ENCODE measurements at regions not wholly inside any gene's neighbourhood (a gene's known extent, or its start where the extent isn't known, plus 50 kb on each side); places are given as distances from the start of the nearest gene placed in this dataset.

DNA sequence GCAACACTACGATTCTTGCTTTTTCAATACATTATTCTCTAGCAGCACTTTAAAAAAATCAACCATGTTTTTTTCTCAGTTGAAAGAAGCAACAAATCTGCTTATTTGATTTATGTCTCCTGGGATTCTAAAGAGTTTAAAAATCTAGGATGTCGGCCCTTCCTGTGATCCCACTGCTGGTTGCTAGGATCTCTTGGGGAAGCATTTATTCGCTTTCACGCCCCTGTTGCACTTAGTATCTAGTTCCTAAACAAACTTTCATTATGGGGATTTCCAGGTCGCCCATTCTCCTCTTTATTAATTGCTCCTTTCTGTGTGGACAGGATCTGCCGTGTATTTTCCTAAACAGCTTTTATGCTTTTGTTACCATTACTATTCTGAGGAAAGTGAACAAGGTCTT, 313.5 kb downstream of the AGTPBP1 start:
- no peak for DNase-seq (ENCODE audit: low spot score)

DNA sequence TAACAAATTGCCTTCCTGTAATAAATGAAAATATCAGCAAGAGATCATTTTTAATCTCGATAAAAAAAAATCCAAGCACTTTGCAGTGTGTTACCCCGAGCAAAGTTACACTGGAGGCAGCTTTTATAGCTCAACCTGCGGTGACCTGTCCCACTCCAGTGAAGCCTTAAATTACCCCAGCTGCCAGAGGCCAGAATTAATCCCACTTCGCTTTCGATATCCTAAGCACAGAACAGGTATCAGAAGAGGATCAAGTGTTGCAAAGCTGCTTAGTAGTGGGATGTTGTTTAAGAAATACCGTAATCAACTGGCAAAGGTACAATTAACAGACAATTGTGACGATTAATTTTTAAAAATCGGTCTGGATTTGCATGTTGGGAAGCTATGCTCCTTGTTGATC, 314.0 kb downstream of the AGTPBP1 start:
- no peak for DNase-seq (ENCODE audit: low spot score)

DNA sequence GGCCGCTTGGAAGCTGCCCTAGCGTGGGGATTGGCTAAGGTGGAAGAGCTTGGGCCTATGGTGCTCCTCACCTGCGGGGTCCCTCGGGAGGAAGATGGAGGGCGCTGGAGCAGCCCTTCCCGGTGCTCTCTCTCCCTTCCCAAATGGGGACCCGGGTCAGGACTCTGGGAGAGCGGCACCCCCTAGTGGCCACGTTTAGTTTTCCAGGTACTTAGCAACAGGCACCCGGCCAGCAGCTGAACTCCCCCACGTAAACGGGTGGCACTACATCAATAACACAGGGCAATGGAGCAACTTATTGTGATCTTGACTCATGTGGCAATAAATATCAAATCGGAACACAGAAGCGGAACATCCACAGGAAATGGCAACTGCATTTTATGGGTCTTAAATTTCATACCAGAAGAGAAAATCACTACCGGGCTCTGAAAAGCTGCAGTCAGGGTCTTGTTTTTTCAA, 316.6 kb downstream of the AGTPBP1 start:
- peak; percentile 69 for DNase-seq (ENCODE audit: low spot score)

DNA sequence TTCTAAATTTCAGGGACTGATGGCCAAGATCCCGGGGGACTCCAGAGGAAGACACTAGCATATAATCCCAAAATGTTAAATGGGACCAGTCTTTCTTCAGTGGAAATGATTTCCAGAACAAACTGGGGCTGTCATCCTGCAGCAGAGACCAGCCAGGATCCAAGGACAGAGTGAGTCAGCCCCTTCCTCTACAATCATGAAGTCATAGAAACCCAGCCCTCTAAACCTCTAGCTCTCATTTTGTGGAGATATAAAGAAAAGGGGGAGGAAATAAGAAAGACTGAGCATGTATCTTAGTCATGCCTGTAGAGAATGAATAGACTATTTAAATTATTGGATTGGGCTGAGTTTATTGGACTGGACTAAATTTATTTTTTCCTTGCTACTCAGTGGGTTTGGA, 318.3 kb downstream of the AGTPBP1 start:
- DNase-seq (ENCODE audit: low spot score): no peak

DNA sequence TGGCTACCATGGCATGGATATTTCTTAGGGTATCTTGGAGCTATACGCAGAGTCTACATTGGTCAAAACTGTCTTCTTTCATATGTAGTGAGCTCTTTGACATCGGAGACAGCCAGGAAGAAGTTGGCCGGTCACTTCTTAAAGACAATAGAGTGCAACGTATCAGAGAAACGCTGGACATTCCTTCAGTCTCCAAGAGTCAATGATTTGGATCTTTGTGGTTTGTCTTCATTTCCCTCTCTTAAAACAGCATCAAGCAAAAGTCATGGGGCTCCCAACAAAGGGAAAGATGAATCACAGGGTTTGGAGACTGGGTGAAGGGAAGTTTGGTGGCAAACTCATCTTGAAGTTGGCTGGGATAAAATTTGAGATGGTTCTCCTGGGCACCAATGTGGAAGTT, 320.1 kb downstream of the AGTPBP1 start:
- no peak for DNase-seq (ENCODE audit: low spot score)

DNA sequence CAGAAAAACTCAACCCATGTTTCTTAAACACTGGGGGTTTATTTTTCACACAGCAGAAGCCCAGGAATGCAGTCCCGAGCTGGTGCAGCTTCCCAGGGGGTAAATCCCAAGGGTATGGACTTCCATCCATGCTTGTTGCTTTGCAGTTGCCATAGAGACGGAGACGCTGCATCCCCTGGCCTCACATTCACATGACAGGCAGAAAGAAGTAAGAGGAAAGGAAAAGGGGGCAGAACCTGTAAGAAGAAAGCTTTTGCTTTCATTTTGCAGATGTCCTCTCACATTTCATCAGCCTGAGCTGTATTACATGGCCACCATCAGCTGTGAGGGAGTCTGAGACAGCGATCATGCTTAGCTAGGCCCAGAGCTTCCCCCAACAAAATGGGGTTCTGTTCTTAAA, 321.0 kb downstream of the AGTPBP1 start:
- no peak for DNase-seq (ENCODE audit: low spot score)

DNA sequence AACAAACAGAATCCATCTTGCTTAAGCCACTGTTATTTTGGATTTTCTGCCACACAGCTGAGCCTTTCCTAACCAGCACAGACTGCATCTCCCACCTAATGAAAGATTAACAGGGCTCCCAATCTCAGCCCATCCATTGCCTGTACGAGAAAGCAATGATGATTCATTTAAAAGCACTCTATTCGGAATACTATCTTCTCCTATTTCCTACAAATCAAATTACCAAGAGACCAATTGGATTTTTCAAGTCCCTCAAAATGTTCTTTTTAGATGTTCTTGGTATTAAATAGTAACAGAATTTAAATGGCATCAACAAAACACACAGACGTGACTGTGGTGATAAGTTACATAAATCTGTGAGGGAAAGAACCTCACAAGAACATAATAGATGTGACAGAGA, 324.1 kb downstream of the AGTPBP1 start:
- no peak for DNase-seq (ENCODE audit: low spot score)

DNA sequence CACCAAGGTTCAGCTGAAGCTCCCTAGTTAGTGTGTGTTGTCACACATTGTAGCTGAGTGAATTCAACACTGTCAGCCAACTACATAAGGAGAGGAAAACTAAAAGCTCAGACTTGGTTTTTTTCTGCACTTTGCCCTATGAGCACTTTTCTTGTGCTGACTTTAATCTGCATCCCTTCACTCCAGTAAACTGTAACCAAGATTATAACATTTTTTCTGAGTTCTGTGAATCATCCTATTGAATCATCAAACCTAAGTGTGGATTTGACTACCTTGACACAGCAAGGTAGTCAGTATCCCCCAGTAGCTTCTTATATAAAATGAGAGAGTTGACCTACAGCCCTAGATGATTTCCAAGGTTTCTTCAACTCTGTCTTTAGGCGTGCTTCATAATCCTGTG, 325.0 kb downstream of the AGTPBP1 start:
- DNase-seq (ENCODE audit: low spot score): no peak

DNA sequence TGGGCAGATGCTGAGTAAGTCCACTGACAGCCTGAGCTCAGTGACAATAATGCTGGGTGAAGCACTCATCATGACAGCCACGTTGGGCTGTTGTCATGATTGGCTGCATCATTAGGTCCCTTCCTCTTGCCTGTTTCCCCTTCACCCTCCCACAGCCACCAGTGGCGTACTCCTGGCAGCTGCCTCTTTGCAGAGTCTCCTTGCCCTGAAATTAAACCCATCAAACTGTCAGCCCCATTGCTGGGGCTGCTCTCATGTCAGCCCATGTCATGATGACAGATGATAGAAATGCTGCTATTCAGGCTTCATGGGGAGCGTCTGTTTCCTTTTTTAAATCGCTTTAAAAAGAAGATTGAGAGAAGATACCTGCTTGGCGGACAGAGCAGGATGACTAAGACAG, 327.4 kb downstream of the AGTPBP1 start:
- no peak for DNase-seq (ENCODE audit: low spot score)

DNA sequence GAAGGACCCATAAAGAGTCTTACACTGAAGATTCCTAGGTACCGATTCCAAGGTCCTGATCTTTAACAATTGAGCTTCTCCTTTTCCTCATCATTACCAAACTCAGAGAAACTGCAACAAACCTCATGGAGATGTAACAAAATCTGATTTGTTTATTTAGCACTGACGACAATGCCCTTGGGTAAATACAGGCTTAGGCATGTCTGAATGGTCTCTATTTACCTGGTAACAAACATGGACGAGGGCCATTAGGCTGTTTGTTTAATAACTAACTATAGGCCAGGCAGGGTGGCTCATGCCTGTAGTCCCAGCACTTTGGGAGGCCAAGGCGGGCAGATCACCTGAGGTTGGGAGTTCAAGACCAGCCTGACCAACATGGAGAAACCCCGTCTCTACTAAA, 333.3 kb downstream of the AGTPBP1 start:
- no peak for DNase-seq (ENCODE audit: low spot score)

DNA sequence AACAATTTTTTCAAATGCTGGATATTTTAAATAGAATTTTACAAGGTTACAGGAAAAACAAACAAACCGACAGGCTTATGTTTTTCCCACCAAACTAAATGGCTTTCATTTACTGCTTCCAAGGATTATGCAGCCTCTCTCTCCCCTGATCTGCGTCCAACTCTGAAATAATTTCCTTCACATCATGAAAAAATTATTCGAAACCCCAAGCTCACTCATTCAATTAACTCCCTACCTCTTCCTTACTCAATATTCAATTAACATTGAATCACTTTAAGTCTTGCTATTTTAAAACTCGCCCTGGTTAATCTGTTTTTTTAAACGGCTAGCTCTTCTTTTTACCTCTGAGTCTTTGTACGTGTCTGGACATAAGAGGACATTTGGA, 336.2 kb downstream of the AGTPBP1 start:
- no peak for DNase-seq (ENCODE audit: low spot score)

DNA sequence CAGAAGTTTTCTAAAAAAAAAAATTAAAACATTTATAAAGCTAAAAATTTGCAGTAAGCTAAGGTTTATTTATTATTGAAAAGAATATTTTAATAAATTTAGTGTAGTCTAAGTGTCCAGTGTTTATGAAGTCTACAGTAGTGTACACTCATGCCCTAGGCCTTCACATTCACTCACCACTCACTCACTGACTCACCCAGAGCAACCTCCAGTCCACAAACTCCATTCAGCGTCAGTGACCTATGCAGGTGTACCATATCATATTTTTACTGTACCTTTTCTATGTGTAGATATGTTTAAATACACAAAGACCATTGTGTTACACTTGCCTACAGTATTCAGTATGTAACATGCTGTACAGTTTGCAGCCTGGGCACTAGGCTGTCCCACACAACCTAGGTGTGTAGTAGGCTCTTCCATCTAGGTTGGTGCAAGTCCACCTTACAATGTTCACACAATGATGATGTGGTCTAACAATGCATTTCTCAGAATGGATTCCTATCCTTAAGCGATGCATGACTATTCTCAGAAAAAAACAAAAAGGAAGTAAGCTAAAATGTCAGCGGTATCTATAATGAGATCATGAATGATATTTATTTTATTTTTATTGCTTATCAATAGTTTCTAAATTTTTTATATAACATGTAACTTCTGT, 336.7 kb downstream of the AGTPBP1 start:
- no peak for DNase-seq (ENCODE audit: low spot score)

DNA sequence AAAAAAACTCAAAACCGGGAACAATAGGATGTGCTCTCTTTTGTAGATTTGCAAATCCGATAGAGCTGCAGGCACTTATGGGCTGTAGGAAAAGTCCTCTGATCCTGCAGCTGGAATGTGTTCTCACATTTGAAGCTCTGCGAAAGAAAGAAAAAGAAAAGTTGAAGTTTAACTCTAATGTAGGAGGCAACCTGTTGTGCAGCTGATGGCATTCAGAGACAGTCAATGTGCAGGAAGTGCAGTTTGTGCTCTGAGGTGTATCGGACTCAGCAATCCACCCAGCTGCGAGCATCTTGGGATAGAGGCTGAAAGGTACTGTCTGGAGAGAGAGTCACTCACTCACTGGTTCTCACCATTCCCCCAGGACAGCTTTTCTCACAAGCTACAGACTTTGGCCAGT, 339.2 kb downstream of the AGTPBP1 start:
- DNase-seq (ENCODE audit: low spot score): no peak

DNA sequence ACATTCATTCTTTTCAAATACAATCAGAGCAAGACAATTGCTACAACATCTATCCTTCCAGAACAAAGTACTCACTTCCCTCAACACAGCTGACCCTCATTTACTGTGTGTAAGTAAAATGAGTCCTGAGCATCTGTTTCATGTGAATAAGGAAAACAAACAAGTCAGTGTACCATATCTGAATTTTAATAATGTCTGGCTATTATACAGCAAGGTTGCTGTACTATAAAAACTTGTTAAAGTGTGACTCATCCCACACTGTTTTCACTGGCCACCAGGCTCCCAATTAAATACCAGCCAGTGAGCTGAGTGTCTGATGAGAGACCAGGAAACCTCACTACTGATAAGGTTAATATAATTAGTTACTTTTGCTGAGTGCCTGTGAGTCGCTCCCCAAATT, 339.8 kb downstream of the AGTPBP1 start:
- DNase-seq (ENCODE audit: low spot score): no peak

DNA sequence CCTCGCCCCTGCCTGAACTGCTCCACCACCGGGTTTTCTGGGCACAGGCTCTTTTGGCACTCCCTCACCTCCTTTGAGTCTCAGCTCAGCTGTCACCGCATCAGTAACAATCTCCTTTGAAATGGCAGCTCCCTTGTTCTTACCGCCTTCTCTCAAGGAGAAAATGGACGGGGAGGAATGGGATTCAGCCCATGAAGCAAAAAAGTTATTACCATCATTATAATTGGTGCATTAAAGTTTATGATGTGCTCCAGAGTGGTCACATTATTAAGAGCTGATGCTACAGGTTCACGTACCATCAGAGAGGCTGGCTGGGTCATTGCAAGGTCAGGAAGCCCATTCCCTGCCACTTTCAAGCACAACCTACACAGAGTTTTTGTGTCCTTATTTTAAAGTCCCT, 344.7 kb downstream of the AGTPBP1 start:
- no peak for DNase-seq (ENCODE audit: low spot score)

DNA sequence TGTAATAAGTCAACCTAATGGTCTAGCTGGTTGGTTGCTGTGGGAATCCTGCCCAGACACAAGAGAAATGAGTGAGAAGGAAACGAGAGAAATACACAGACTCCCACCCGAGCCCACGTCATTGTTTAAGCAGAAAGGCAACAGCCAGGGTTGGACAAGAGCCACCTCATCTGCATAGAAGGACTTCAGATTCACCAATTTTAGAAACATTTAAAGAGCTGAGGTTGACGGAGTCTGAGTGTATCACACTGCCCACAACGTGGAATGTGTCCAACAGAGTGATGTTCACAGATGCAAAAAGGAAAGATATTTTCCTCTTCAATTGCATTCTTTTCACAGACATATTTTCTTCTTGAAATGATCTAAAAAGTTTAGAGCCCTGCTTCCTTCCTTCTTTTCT, 349.5 kb downstream of the AGTPBP1 start:
- DNase-seq (ENCODE audit: low spot score): no peak

DNA sequence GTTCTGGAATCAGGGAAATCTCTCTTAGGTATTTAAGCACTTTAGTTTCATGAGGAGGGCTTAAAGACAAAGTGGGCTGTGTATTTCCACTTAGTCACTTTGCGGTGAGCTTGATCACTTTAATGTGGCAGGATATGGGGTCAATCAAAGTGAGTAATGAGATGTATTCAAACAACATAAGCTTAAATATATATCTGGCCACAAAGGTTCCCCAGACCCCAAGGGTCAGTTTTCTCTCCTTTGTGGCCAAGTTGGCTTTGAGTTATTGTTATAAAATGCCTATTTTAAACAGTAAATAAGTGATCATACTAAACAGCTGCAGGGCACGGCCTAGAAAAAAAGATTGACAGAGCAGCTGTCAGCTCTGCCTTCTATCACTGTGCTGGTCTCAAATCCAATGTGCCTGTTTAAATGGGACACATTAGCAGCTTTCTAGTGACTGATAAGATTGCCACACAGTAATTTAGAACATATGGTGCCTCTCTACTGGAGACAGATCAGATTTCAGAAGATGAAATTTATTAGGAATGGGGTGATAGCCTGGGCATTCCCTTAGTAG, 363.9 kb downstream of the AGTPBP1 start:
- DNase-seq (ENCODE audit: low spot score): no peak

DNA sequence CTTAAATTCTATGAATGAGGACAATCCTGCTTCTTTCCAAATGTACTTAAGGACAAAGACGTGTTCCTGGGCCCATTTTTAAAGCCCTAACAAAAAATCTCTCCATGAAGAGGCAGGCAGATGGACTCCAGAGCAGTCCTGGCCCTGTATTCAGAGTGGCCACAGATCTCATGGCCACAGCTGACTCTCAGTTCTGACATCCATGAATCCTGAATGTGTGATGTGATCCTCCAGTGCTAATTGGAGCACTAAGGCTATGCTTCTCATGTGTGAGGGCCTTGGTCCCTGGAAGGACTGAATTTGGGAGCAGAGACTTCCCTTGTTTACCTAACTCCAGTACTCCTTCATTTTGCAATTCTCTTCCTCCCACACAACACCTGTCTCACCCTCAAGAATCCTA, 373.0 kb downstream of the AGTPBP1 start:
- DNase-seq (ENCODE audit: low spot score): no peak

DNA sequence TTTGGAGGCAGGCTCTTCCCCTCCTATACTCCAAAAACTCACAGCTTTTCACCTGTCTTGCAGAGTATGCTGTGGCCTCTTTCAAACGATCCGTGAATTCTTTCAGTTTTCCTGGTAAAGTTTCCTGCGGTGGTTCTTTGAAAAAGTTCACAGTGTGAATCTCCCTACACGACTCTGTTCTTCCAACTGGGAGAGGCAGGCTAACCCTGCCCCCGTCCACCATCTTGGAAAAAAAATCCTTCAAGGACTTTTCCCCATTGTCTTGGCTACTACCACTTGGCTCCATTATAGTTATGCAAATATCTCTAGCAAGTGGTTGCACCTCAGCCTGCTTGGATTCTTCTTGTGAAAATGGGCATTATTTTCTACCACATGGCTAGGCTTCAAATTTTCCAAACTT, 382.6 kb downstream of the AGTPBP1 start:
- no peak for DNase-seq (ENCODE audit: low spot score)

DNA sequence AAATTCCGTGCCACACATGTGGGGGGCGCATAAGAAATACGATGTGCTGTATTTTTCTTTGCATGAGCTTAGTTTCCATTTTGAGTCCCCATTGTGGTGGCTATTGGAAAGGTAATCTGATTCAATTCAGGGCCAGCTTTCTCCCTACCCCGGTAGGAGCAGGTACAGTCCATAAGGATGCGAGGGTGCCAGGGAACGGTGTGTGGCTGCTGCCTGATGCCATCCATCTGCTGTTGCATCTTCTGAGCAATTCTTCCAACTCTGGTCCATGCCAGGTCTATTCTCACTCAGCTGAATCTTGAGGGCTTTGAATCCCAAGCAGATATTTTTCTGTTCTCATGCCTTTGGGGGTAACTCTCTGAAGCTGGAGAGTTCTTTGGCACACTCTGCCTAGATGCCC, 392.7 kb downstream of the AGTPBP1 start:
- DNase-seq (ENCODE audit: low spot score): no peak

DNA sequence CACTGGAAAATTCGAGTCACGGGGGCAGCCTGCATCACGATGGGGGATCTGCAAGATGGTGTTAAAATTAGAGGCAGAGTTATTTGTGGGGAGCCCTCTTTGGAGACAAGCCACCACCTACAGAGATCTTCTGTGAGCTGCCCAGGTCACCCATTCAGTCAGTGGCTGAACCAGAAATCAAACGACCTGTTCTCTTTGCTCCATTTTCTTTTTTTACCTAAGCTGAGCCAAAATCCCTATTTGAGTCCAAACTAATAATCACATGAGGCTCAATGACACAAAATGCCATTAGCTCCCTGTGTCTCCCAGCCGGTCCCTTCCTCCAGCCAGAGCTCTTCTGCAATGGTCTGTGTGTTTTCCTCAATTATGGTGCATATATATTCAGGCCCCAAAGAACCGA, 394.2 kb downstream of the AGTPBP1 start:
- no peak for DNase-seq (ENCODE audit: low spot score)

DNA sequence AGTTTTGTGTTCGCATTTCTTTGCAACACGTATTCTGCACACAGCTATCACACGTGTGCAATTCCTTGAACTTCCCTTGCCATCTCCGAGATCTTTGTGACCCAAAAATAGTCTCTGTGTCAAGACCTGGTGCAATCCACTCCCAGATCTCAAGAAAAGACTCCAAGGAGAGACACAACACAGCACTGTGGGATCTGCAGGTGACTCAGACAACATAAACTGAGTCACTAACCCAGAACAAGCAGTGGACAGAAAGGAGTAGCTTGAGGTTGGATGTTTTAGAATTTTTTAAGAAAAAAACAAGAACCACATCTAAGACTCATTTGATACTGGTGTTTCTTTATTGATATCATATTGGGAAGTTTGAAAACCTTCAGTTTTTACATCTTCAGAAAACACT, 396.9 kb downstream of the AGTPBP1 start:
- DNase-seq (ENCODE audit: low spot score): no peak

DNA sequence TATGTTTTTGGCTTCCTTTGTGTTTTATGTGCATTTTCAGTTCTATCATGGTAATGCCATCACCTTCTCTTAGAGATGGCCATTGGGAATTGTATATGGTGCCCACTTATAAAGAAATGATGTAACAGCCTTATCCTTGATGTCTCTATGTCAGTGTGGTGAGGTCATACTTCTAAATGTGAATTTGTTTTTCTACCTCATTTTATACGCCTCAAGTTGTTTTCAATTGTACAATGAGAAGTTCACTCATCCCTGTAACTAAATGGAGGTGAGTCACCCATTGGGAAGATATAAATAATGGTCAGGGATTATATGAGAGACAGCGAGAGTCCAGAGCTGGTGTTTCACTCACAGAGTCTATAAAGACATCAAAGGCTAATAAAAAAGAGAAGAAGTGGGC, 402.4 kb downstream of the AGTPBP1 start:
- DNase-seq (ENCODE audit: low spot score): no peak

DNA sequence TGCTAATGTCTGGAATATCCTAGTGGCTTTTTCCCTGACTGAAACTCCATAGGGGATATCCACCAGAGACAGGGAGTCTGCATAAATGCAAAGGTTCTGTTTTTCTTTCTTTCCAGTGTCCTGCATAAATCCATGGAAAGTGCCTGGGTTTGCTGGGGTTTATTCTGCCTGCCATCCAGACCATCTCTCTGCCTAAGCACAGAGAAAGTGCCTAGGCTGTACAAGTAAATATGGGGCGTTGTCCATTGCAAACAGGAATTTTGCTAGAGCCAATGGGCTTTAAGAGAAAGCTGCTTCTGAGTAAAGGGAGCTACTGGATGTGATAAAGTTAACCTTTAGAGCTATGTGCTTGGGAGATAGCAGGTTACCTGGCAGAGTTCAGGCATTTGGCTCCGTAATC, 407.5 kb downstream of the AGTPBP1 start:
- DNase-seq (ENCODE audit: low spot score): no peak

DNA sequence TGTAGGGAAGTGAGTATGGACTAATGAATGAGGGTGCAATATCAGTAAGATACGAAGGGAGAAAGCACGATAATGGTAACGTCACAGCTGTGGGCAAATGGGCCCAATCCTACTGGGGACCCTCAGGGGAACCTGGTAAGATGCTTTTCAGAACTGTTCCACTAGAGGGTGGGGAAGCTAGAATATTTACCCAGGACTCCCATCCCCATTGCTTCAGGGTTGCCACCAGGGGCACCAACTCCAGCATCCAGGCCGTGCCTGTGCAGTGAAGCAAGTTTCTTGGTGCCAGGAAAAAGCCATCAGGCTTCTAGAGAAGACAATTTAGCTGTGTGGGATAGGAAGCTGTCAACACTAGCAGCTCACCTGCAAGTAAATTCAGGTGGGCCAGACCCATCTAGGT, 409.3 kb downstream of the AGTPBP1 start:
- DNase-seq (ENCODE audit: low spot score): no peak
